Uterus (tissue), 2 donors: ENCODE measurements at regions not wholly inside any gene's neighbourhood (a gene's known extent, or its start where the extent isn't known, plus 50 kb on each side); places are given as distances from the start of the nearest gene placed in this dataset.

Experiments
- POLR2A ChIP-seq, 2 donors: fragments of 450-650 bp; IDR thresholded peaks; one replicate each; pipeline ENCODE4 v1.6.1; 2016; ENCODE audit warnings: antibody characterized with exemption in 2 of 2, mild to moderate bottlenecking in 1 of 2, moderate library complexity in 1 of 2
- TF ChIP-seq, protein P1 (sequence below), 4 experiments: fragments of 200-600 bp in 2 of 4; fragments of 450-650 bp in 2 of 4; sonication (generic) in 2 of 4; IDR thresholded peaks; one replicate each; pipeline ENCODE4 v1.5.1; 2016 to 2019; ENCODE audit warnings: antibody characterized with exemption in 4 of 4, mild to moderate bottlenecking in 2 of 4, moderate library complexity in 1 of 4

DNA sequence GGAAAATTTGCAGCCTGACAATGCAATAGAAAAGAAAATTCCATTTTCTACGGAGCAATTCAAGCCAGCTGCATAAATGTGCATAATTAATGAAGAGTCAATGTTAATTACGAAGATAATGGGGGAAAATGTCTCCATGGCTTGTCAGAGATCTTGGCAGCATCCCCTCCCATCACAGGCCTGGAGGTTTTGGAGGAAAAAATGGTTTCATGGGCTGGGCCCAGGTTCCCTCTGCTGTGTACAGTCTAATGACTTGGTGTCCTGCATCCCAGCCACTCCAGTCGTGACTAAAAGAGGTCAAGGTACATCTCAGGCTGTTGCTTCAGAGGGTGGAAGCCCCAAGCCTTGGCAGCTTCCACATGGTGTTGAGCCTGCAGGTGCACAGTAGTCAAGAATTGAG is 779.7 kb downstream of the DCDC2C start:
- TF ChIP-seq, protein P1, sequence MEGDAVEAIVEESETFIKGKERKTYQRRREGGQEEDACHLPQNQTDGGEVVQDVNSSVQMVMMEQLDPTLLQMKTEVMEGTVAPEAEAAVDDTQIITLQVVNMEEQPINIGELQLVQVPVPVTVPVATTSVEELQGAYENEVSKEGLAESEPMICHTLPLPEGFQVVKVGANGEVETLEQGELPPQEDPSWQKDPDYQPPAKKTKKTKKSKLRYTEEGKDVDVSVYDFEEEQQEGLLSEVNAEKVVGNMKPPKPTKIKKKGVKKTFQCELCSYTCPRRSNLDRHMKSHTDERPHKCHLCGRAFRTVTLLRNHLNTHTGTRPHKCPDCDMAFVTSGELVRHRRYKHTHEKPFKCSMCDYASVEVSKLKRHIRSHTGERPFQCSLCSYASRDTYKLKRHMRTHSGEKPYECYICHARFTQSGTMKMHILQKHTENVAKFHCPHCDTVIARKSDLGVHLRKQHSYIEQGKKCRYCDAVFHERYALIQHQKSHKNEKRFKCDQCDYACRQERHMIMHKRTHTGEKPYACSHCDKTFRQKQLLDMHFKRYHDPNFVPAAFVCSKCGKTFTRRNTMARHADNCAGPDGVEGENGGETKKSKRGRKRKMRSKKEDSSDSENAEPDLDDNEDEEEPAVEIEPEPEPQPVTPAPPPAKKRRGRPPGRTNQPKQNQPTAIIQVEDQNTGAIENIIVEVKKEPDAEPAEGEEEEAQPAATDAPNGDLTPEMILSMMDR (IDR thresholded peaks at IDR 0.05): no peak
- no peak for TF ChIP-seq POLR2A (IDR thresholded peaks at IDR 0.05)
